HCT116 (cell line): ENCODE measurements at regions not wholly inside any gene's neighbourhood (a gene's known extent, or its start where the extent isn't known, plus 50 kb on each side); places are given as distances from the start of the nearest gene placed in this dataset.

Experiments
- CTCF ChIP-seq, 3 experiments: fragments of 200-600 bp in 1 of 3; sonication (generic) in 1 of 3; IDR thresholded peaks in 2 of 3; conservative IDR thresholded peaks in 1 of 3; 2 replicates each; pipeline ENCODE4 v1.5.1; 2012 to 2017; ENCODE audit warnings: low read depth in 2 of 3, low read length in 2 of 3, antibody characterized with exemption in 1 of 3, borderline replicate concordance in 1 of 3, control low read depth in 1 of 3, mild to moderate bottlenecking in 1 of 3, mixed read lengths in 1 of 3, mixed run types in 1 of 3, moderate library complexity in 1 of 3; ENCODE audit not compliant: insufficient read depth in 1 of 3
- ELF1 ChIP-seq: IDR thresholded peaks from 2 replicates; pipeline ENCODE4 v1.6.1; 2012; ENCODE audit warnings: low read depth, borderline replicate concordance
- EZH2phosphoT487 ChIP-seq: fragments of 200-600 bp; IDR thresholded peaks from 2 replicates; pipeline ENCODE4 v1.6.1; 2018; ENCODE audit warnings: antibody characterized with exemption, borderline replicate concordance
- MAX ChIP-seq: IDR thresholded peaks from 2 replicates; pipeline ENCODE4 v1.6.1; 2012
- POLR2AphosphoS5 ChIP-seq: IDR thresholded peaks from 2 replicates; pipeline ENCODE4 v1.6.1; 2011; ENCODE audit warnings: mild to moderate bottlenecking, low read depth, low read length, moderate library complexity
- RAD21 ChIP-seq: IDR thresholded peaks from 2 replicates; pipeline ENCODE4 v1.6.1; 2012; ENCODE audit warnings: low read depth, mild to moderate bottlenecking
- REST ChIP-seq: IDR thresholded peaks from 2 replicates; pipeline ENCODE4 v1.6.1; 2012; ENCODE audit warnings: low read depth
- SIN3A ChIP-seq: IDR thresholded peaks from 2 replicates; pipeline ENCODE4 v1.6.1; 2012; ENCODE audit warnings: low read depth
- SP1 ChIP-seq: IDR thresholded peaks from 2 replicates; pipeline ENCODE4 v1.6.1; 2012; ENCODE audit warnings: low read depth
- ZBTB33 ChIP-seq: IDR thresholded peaks from 2 replicates; pipeline ENCODE4 v1.6.1; 2011; ENCODE audit warnings: mild to moderate bottlenecking, low read length, moderate library complexity; ENCODE audit not compliant: insufficient replicate concordance; ENCODE audit errors: extremely low read depth
- ZNF274 ChIP-seq: fragments of 200-500 bp; sonication (Bioruptor generic); IDR thresholded peaks from 2 replicates; pipeline ENCODE4 v1.6.1; 2014; ENCODE audit warnings: mild to moderate bottlenecking, low read depth, low read length, inconsistent platforms

- TF ChIP-seq CTCF (IDR thresholded peaks at IDR 0.05 in 2 of 3, conservative IDR thresholded peaks at IDR 0.05 in 1 of 3; ENCODE audit: borderline replicate concordance in 1 of 3, insufficient read depth in 1 of 3, low read depth in 2 of 3, low read length in 2 of 3) (no peak), RAD21 (no peak), SP1 (no peak), ZBTB33 (no peak), ELF1 (no peak), EZH2phosphoT487 (no peak), SIN3A (no peak), POLR2AphosphoS5 (no peak), ZNF274 (no peak), REST (no peak), MAX (no peak)
Measured at GRCh38 chr17:70254735-70255460, 85.6 kb downstream of the KCNJ2 start.
